ENCODE measurements at regions not wholly inside any gene's neighbourhood (a gene's known extent, or its start where the extent isn't known, plus 50 kb on each side); places are given as distances from the start of the nearest gene placed in this dataset.

DNA sequence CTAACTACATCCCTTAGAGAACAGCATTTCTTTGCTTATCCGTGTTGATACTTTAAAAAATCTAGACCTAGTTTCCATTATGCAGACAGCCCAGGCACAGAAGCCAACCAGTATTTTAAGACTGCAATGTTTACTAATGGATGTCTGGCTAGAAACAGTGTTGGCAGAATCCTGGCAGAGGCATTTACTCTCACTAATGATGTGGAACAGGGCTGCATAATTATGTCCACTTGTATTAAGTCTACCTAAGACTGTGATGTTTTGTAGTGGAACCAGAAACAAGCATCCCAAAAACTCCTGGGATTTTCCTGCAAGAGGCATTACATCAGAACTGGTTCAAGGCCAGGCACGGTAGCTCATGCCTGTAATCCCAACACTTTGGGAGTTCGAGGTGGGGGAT is 50.2 kb upstream of the PICALM start:
- DNase-seq (ENCODE audit: low spot score): no peak

Measured in hematopoietic multipotent progenitor cell treated with erythropoietin and hydrocortisone succinate and interleukin-3 and kit ligand, for 17 days (in vitro differentiated cells).